ENCODE measurements at regions not wholly inside any gene's neighbourhood (a gene's known extent, or its start where the extent isn't known, plus 50 kb on each side); places are given as distances from the start of the nearest gene placed in this dataset.

- TF ChIP-seq ATF2 (IDR thresholded peaks at IDR 0.05; ENCODE audit: low read length), result no peak
- TF ChIP-seq SP2 (IDR thresholded peaks at IDR 0.05; ENCODE audit: low read length), result no peak
Measured at GRCh38 chr2:59604123-59604522, 949.3 kb downstream of the BCL11A start (continued).
